ENCODE measurements at regions not wholly inside any gene's neighbourhood (a gene's known extent, or its start where the extent isn't known, plus 50 kb on each side); places are given as distances from the start of the nearest gene placed in this dataset.

DNA sequence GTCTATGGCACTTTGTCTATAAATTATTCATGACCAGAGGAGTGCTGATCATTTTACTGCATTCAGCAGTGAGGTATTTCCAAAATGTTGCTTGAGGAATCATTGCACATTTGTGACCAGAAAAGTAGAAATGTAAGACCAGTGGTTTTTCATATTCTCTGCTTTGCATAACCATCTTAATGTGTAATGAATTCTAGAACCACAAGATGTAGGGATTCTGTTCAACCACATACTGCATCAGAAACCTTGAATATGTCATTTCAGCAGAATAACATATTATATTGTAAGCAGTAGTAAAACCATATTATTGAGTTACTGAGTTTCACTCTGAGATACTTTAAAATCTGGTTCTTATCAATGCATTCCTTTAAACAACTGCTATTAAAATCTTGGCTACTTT lies 1243.4 kb downstream of the MAT2B start:
- Mint-ChIP-seq H3K36me3 (ENCODE audit: low read depth) (no peaks in the 10 kb centered on the region), H3K27me3 (ENCODE audit: low read depth) (no peaks in the 10 kb centered on the region), H3K9me3 (ENCODE audit: low read depth) (no peaks in the 10 kb centered on the region), H3K4me3 (ENCODE audit: unreplicated experiment) (no peak overlapping the region), H3K4me1 (ENCODE audit: low read depth) (no peaks in the 10 kb centered on the region), H3K27ac (ENCODE audit: unreplicated experiment) (no peak overlapping the region)
- TF ChIP-seq, protein P1, sequence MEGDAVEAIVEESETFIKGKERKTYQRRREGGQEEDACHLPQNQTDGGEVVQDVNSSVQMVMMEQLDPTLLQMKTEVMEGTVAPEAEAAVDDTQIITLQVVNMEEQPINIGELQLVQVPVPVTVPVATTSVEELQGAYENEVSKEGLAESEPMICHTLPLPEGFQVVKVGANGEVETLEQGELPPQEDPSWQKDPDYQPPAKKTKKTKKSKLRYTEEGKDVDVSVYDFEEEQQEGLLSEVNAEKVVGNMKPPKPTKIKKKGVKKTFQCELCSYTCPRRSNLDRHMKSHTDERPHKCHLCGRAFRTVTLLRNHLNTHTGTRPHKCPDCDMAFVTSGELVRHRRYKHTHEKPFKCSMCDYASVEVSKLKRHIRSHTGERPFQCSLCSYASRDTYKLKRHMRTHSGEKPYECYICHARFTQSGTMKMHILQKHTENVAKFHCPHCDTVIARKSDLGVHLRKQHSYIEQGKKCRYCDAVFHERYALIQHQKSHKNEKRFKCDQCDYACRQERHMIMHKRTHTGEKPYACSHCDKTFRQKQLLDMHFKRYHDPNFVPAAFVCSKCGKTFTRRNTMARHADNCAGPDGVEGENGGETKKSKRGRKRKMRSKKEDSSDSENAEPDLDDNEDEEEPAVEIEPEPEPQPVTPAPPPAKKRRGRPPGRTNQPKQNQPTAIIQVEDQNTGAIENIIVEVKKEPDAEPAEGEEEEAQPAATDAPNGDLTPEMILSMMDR (IDR thresholded peaks at IDR 0.05) = no peak
- no peak for DNase-seq (ENCODE audit: low spot score)

DNA sequence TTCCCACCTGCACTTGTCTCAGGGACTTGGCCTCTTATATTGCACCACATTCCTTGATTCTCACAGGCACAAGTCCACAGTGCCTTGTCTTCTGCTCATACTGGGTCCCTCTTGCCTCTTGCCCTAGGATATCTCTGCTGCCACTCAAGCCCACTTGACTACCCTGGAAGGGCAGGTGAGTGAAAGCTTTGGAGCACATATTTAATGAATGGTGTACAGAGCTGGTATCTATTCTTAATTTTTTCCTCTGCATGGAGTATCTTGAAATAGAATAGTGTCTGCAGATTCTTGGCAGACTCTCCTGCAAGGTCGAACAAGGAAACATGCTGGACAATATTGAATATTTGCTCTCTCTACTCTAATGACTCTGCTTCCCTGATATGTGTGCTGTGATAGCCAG lies 1248.0 kb downstream of the MAT2B start:
- Mint-ChIP-seq H3K4me3 (ENCODE audit: unreplicated experiment) (no peak overlapping the region), H3K9me3 (ENCODE audit: low read depth) (no peaks in the 10 kb centered on the region), H3K4me1 (ENCODE audit: low read depth) (no peaks in the 10 kb centered on the region), H3K27ac (ENCODE audit: unreplicated experiment) (no peak overlapping the region), H3K36me3 (ENCODE audit: low read depth) (no peaks in the 10 kb centered on the region), H3K27me3 (ENCODE audit: low read depth) (peaks cover 7% of the 10 kb centered on the region)
- DNase-seq (ENCODE audit: low spot score) = no peak
- TF ChIP-seq, protein P1 (IDR thresholded peaks at IDR 0.05) = no peak

DNA sequence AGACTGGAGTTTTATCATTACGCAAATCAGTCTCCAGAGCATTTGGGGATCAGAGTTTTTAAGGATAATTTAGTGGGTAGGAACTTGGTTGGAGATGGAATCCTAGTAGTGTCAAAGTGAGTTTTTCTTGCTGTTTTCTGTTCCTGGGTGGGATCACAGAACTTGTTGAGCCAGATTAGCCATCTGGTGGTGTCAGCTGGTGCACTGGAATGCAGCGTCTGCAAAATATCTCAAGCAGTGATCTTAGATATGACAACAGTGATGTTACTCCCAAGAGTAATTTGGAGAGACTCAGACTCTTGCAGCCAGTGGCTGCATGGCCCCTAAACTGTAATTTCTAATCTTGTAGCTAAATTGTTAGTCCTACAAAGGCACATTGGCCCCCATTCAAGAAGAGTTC lies 1257.8 kb downstream of the MAT2B start:
- Mint-ChIP-seq H3K27me3 (ENCODE audit: low read depth) (no peaks in the 10 kb centered on the region), H3K4me1 (ENCODE audit: low read depth) (no peaks in the 10 kb centered on the region), H3K27ac (ENCODE audit: unreplicated experiment) (no peak overlapping the region), H3K36me3 (ENCODE audit: low read depth) (no peaks in the 10 kb centered on the region), H3K9me3 (ENCODE audit: low read depth) (peaks cover 2% of the 10 kb centered on the region), H3K4me3 (ENCODE audit: unreplicated experiment) (no peak overlapping the region)
- DNase-seq (ENCODE audit: low spot score) = no peak
- TF ChIP-seq, protein P1 (IDR thresholded peaks at IDR 0.05) = no peak

DNA sequence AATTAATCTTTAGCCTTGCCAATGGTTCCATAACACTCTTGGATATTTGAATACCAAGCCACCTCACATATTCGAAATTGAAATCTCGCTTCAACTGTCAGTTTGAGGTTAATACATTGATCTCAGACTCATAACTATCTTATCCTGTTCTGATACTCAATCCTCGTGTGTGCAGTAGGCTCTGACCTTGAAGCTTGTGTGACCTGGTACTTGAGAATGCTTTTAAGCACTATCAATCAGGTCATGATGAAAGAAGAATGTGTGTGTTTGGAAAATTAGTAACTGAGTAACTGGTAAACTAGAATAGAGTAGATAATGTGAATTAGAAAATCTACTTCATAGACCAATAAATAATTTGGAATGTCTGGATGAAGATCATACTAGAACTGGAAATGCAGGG lies 1266.7 kb downstream of the MAT2B start:
- Mint-ChIP-seq H3K27ac (ENCODE audit: unreplicated experiment) (no peak overlapping the region), H3K4me3 (ENCODE audit: unreplicated experiment) (no peak overlapping the region), H3K4me1 (ENCODE audit: low read depth) (no peaks in the 10 kb centered on the region), H3K27me3 (ENCODE audit: low read depth) (no peaks in the 10 kb centered on the region), H3K9me3 (ENCODE audit: low read depth) (peaks cover 8% of the 10 kb centered on the region), H3K36me3 (ENCODE audit: low read depth) (no peaks in the 10 kb centered on the region)
- TF ChIP-seq, protein P1 (IDR thresholded peaks at IDR 0.05) = no peak
- DNase-seq (ENCODE audit: low spot score) = no peak

DNA sequence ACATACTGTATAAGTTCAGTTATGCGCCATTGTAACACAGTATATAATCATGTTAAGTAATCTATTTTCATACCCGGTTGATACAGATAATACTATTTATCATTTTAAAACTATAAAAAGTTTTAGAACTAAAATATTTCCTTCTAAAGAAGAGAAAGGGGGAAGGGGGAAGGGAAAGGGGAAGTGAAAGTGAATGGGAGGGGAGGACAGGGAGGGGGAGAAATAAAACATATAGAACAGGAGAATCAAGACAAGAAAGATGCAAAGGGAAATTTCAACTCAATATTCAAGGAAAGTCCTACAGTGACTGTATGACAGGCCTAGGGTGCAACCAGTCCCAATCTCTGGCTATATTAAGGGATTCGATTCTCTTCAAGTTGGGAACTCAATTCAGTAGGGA lies 1278.8 kb downstream of the MAT2B start:
- no peak for DNase-seq (ENCODE audit: low spot score)
- TF ChIP-seq, protein P1 (IDR thresholded peaks at IDR 0.05) = no peak
- H3K9me3 Mint-ChIP-seq (ENCODE audit: low read depth) = no peaks in the 10 kb centered on the region
- no peak overlapping the region for H3K4me3 Mint-ChIP-seq (ENCODE audit: unreplicated experiment)
- no peaks in the 10 kb centered on the region for H3K36me3 Mint-ChIP-seq (ENCODE audit: low read depth)
- H3K27ac Mint-ChIP-seq (ENCODE audit: unreplicated experiment) = no peak overlapping the region
- H3K4me1 Mint-ChIP-seq (ENCODE audit: low read depth) = no peaks in the 10 kb centered on the region
- peaks cover 1% of the 10 kb centered on the region for H3K27me3 Mint-ChIP-seq (ENCODE audit: low read depth)
